GM12872 (cell line): ENCODE measurements at regions not wholly inside any gene's neighbourhood (a gene's known extent, or its start where the extent isn't known, plus 50 kb on each side); places are given as distances from the start of the nearest gene placed in this dataset.

Source experiments
- CTCF ChIP-seq: IDR thresholded peaks from 3 replicates; pipeline ENCODE4 v1.5.1; 2011; ENCODE audit warnings: low read depth, mild to moderate bottlenecking, low read length, moderate library complexity; ENCODE audit not compliant: insufficient read depth

GRCh38 chr4:165620913-165621312 is 242.1 kb downstream of the CPE start:
- TF ChIP-seq CTCF, result no peak

GRCh38 chr4:165621983-165622382 is 243.2 kb downstream of the CPE start:
- no peak for TF ChIP-seq CTCF

GRCh38 chr4:165625281-165625680 is 246.5 kb downstream of the CPE start:
- no peak for TF ChIP-seq CTCF

GRCh38 chr4:165626316-165626715 is 246.7 kb upstream of the TLL1 start:
- no peak for TF ChIP-seq CTCF

- no peak for TF ChIP-seq CTCF
These were observed 245.9 kb upstream of the TLL1 start for GRCh38 chr4:165627128-165627527.

- TF ChIP-seq CTCF, result no peak
These were observed 245.5 kb upstream of the TLL1 start for GRCh38 chr4:165627548-165627947.

- no peak for TF ChIP-seq CTCF
These were observed 244.5 kb upstream of the TLL1 start for GRCh38 chr4:165628572-165628971.

- no peak for TF ChIP-seq CTCF
These were observed 242.4 kb upstream of the TLL1 start for GRCh38 chr4:165630671-165631070.
